GM21526 (cell line): ENCODE measurements at regions not wholly inside any gene's neighbourhood (a gene's known extent, or its start where the extent isn't known, plus 50 kb on each side); places are given as distances from the start of the nearest gene placed in this dataset.

Source experiments
- ATAC-seq: cut with Tn5 transposase; IDR thresholded peaks from one replicate; pipeline ENCODE4 v1.9.1; 2021; ENCODE audit warnings: moderate library complexity; ENCODE audit not compliant: unreplicated experiment, low FRiP score

GRCh38 chr10:131517781-131518180, 206.3 kb upstream of the TCERG1L start:
- no peak for ATAC-seq

- ATAC-seq, result no peak
Observed at GRCh38 chr10:131519723-131520605, 208.4 kb upstream of the TCERG1L start.

- ATAC-seq, result no peak
Observed at GRCh38 chr10:131531265-131532190, 220.0 kb upstream of the TCERG1L start.

- ATAC-seq, result no peak
Observed at GRCh38 chr10:131532291-131532690, 220.8 kb upstream of the TCERG1L start.

- no peak for ATAC-seq
Observed at GRCh38 chr10:131532745-131533341, 221.3 kb upstream of the TCERG1L start.

GRCh38 chr10:131533846-131534526, 222.5 kb upstream of the TCERG1L start:
- ATAC-seq, result no peak

- ATAC-seq, result no peak
Observed at GRCh38 chr10:131534836-131535235, 223.3 kb upstream of the TCERG1L start.

GRCh38 chr10:131536676-131537075, 225.2 kb upstream of the TCERG1L start:
- ATAC-seq, result no peak

- ATAC-seq, result no peak
Observed at GRCh38 chr10:131537281-131537680, 225.8 kb upstream of the TCERG1L start.

GRCh38 chr10:131544495-131544894, 233.0 kb upstream of the TCERG1L start:
- ATAC-seq, result no peak

- ATAC-seq, result no peak
Observed at GRCh38 chr10:131546086-131546810, 234.7 kb upstream of the TCERG1L start.

- ATAC-seq, result no peak
Observed at GRCh38 chr10:131547129-131547799, 235.7 kb upstream of the TCERG1L start.

GRCh38 chr10:131548176-131548575, 236.7 kb upstream of the TCERG1L start:
- ATAC-seq, result no peak

GRCh38 chr10:131549116-131549515, 237.6 kb upstream of the TCERG1L start:
- no peak for ATAC-seq

GRCh38 chr10:131553121-131553520, 241.6 kb upstream of the TCERG1L start:
- ATAC-seq, result no peak

- no peak for ATAC-seq
Observed at GRCh38 chr10:131553581-131553980, 242.1 kb upstream of the TCERG1L start.

GRCh38 chr10:131554821-131555220, 243.3 kb upstream of the TCERG1L start:
- no peak for ATAC-seq

- no peak for ATAC-seq
Observed at GRCh38 chr10:131555406-131555805, 243.9 kb upstream of the TCERG1L start.
